ENCODE measurements at regions not wholly inside any gene's neighbourhood (a gene's known extent, or its start where the extent isn't known, plus 50 kb on each side); places are given as distances from the start of the nearest gene placed in this dataset.

DNA sequence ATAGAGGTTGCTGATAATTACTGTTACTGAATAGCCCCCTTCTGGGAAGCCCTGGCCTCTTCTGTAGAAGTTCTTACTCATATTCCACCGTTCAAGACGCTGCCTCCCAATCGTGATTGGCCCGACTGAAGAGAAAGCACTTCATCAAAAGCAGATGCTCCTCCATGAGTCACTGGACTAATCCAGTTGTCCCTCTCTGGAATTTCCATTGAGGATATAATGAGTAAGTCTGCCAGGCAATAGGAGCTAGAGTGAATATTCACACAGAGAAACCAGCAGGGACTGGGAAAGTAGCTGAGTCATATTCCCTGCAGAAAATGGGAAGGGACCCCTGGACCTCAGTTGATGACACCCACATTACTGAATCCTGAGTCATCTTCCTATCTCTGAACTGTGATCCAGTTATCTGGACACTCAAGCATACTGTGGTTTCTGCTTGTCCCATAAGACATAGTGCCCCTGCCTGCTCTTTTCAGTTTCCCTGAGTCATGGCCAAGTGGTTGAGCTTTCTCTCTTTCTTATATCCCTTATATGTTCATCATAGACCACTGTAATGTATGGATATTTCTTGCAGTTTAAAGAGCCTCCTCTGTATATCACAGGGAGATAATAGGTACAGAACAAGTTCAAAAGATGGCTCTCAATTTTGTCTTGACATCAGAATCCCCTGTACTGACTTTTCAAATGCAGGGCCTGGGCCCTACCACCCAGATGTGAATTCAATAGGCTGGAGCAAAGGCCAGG lies 151.2 kb upstream of the CDIN1 start:
- Histone ChIP-seq H3K36me3 (ENCODE audit: control insufficient read depth in 2 of 2, insufficient read depth in 1 of 2, low read length in 2 of 2) (no peaks in the 10 kb centered on the region), H3K4me3 (ENCODE audit: low read depth, low read length) (no peak overlapping the region), H3K4me1 (ENCODE audit: control insufficient read depth, insufficient read depth, low read length) (no peaks in the 10 kb centered on the region), H3K9me3 (ENCODE audit: control insufficient read depth, insufficient read depth, low read depth, low read length) (no peaks in the 10 kb centered on the region), H3K27ac (ENCODE audit: extremely low read depth, low read depth, low read length) (no peak overlapping the region)
- CTCF ChIA-PET, result interaction anchor here (1.2 kb wide), 1 partner anchor 21 kb away, joined by 5 read pairs; no protein-coding TSS in a partner anchor
- TF ChIP-seq MYNN (tag by site-specific recombination; IDR thresholded peaks at IDR 0.05; ENCODE audit: borderline replicate concordance), result no peak
- TF ChIP-seq, protein P1, sequence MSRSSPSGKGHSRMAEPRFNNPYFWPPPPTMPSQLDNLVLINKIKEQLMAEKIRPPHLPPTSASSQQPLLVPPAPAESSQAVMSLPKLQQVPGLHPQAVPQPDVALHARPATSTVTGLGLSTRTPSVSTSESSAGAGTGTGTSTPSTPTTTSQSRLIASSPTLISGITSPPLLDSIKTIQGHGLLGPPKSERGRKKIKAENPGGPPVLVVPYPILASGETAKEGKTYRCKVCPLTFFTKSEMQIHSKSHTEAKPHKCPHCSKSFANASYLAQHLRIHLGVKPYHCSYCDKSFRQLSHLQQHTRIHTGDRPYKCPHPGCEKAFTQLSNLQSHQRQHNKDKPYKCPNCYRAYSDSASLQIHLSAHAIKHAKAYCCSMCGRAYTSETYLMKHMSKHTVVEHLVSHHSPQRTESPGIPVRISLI (tag by site-specific recombination; IDR thresholded peaks at IDR 0.05), result no peak
- 0 out of 2 replicates have a peak, but pooled peaks have one; percentile 12 for TF ChIP-seq PRDM10 (tag by site-specific recombination; IDR thresholded peaks at IDR 0.05)
- TF ChIP-seq SP7 (tag by site-specific recombination; IDR thresholded peaks at IDR 0.05), result 0 out of 2 replicates have a peak, but pooled peaks have one; percentile 26
- TF ChIP-seq, protein P2, sequence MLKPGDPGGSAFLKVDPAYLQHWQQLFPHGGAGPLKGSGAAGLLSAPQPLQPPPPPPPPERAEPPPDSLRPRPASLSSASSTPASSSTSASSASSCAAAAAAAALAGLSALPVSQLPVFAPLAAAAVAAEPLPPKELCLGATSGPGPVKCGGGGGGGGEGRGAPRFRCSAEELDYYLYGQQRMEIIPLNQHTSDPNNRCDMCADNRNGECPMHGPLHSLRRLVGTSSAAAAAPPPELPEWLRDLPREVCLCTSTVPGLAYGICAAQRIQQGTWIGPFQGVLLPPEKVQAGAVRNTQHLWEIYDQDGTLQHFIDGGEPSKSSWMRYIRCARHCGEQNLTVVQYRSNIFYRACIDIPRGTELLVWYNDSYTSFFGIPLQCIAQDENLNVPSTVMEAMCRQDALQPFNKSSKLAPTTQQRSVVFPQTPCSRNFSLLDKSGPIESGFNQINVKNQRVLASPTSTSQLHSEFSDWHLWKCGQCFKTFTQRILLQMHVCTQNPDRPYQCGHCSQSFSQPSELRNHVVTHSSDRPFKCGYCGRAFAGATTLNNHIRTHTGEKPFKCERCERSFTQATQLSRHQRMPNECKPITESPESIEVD (tag by site-specific recombination; IDR thresholded peaks at IDR 0.05), result no peak
- TF ChIP-seq ZNF341 (tag by site-specific recombination; IDR thresholded peaks at IDR 0.05; ENCODE audit: low read depth), result no peak
- no peak for TF ChIP-seq BCL11A (tag by site-specific recombination; IDR thresholded peaks at IDR 0.05; ENCODE audit: low read depth)
- TF ChIP-seq ZNF48 (tag by site-specific recombination; IDR thresholded peaks at IDR 0.05), result no peak
- TF ChIP-seq ZNF600 (tag by site-specific recombination; IDR thresholded peaks at IDR 0.05), result no peak
- TF ChIP-seq ZIC2 (tag by site-specific recombination; IDR thresholded peaks at IDR 0.05), result 0 out of 2 replicates have a peak, but pooled peaks have one; percentile 7
- TF ChIP-seq, protein P3, sequence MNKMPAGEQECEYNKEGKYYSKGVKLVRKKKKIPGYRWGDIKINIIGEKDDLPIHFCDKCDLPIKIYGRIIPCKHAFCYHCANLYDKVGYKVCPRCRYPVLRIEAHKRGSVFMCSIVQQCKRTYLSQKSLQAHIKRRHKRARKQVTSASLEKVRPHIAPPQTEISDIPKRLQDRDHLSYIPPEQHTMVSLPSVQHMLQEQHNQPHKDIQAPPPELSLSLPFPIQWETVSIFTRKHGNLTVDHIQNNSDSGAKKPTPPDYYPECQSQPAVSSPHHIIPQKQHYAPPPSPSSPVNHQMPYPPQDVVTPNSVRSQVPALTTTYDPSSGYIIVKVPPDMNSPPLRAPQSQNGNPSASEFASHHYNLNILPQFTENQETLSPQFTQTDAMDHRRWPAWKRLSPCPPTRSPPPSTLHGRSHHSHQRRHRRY (tag by site-specific recombination; IDR thresholded peaks at IDR 0.05), result no peak
- TF ChIP-seq ZNF510 (tag by site-specific recombination; IDR thresholded peaks at IDR 0.05; ENCODE audit: insufficient replicate concordance), result no peak
- TF ChIP-seq ZNF777 (tag by site-specific recombination; IDR thresholded peaks at IDR 0.05; ENCODE audit: borderline replicate concordance), result no peak
- peak; percentile 51 for TF ChIP-seq ZXDB (tag by site-specific recombination; IDR thresholded peaks at IDR 0.05)
- no peak for TF ChIP-seq ZNF623 (tag by site-specific recombination; IDR thresholded peaks at IDR 0.05)
- TF ChIP-seq ZNF239 (tag by site-specific recombination; IDR thresholded peaks at IDR 0.05), result no peak
- POLR2A ChIA-PET, result no interaction called here

DNA sequence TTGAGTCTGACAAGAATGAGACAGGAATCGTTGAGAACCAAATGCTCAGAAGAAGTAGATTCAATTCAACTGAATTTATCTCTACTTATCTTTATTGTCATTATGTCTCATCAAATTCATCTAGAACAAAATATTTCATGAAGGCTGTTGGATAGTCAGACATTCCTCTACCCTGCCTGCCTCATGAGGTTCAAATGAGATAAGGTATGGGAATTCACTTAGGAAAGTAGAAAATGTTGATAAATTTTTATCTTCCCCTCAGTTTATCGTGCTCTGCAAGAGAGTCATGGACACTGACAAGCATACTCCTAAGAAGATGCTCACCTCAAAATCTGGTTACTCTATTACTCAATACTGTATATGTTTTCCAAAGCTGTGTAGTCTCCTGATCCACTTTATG lies 149.7 kb upstream of the CDIN1 start:
- H3K27ac ChIP-seq (ENCODE audit: extremely low read depth, low read depth, low read length), result no peak overlapping the region
- H3K36me3 ChIP-seq (ENCODE audit: control insufficient read depth in 2 of 2, insufficient read depth in 1 of 2, low read length in 2 of 2), result no peaks in the 10 kb centered on the region
- no peaks in the 10 kb centered on the region for H3K9me3 ChIP-seq (ENCODE audit: control insufficient read depth, insufficient read depth, low read depth, low read length)
- ChIA-PET POLR2A (no interaction called here), CTCF (interaction anchor here (1.2 kb wide), 1 partner anchor 20 kb away, joined by 5 read pairs; no protein-coding TSS in a partner anchor)
- no peak overlapping the region for H3K4me3 ChIP-seq (ENCODE audit: low read depth, low read length)
- H3K4me1 ChIP-seq (ENCODE audit: control insufficient read depth, insufficient read depth, low read length), result no peaks in the 10 kb centered on the region
- TF ChIP-seq ZNF391 (tag by site-specific recombination; IDR thresholded peaks at IDR 0.05; ENCODE audit: borderline replicate concordance, low read depth) (no peak), ZBTB7A (tag by site-specific recombination; IDR thresholded peaks at IDR 0.05; ENCODE audit: low read depth) (no peak), ZNF169 (tag by site-specific recombination; IDR thresholded peaks at IDR 0.05) (no peak), ZNF776 (tag by site-specific recombination; IDR thresholded peaks at IDR 0.05; ENCODE audit: borderline replicate concordance) (no peak), ZBTB1 (tag by site-specific recombination; IDR thresholded peaks at IDR 0.05) (no peak), ZIC2 (tag by site-specific recombination; IDR thresholded peaks at IDR 0.05) (no peak), ZNF221 (tag by site-specific recombination; IDR thresholded peaks at IDR 0.05; ENCODE audit: borderline replicate concordance) (no peak)
- TF ChIP-seq, protein P2 (tag by site-specific recombination; IDR thresholded peaks at IDR 0.05), result no peak
- TF ChIP-seq, protein P4, sequence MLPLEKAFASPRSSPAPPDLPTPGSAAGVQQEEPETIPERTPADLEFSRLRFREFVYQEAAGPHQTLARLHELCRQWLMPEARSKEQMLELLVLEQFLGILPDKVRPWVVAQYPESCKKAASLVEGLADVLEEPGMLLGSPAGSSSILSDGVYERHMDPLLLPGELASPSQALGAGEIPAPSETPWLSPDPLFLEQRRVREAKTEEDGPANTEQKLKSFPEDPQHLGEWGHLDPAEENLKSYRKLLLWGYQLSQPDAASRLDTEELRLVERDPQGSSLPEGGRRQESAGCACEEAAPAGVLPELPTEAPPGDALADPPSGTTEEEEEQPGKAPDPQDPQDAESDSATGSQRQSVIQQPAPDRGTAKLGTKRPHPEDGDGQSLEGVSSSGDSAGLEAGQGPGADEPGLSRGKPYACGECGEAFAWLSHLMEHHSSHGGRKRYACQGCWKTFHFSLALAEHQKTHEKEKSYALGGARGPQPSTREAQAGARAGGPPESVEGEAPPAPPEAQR (tag by site-specific recombination; IDR thresholded peaks at IDR 0.05), result no peak

Measured in HEK293 (cell line).